Activated CD4-positive, alpha-beta T cell treated with anti-CD3 and anti-CD28 coated beads, Interleukin-2, Interleukin-6, amounts not matched to agents 100 ng/mL and 50 ng/mL, durations not matched to agents 16 hours and 8 hours (primary cell): ENCODE measurements at regions not wholly inside any gene's neighbourhood (a gene's known extent, or its start where the extent isn't known, plus 50 kb on each side); places are given as distances from the start of the nearest gene placed in this dataset.

Experiments used
- DNase-seq: peaks from one replicate; pipeline ENCODE4 v3.0.0-alpha.2; 2020

- DNase-seq: no peak
Measured at GRCh38 chr1:5448486-5448885, 543.7 kb downstream of the NPHP4 start.

GRCh38 chr1:5447503-5447960 is 544.7 kb downstream of the NPHP4 start:
- DNase-seq: no peak

GRCh38 chr1:5444396-5444795 is 547.8 kb downstream of the NPHP4 start:
- DNase-seq: no peak

GRCh38 chr1:5436808-5437207 is 555.4 kb downstream of the NPHP4 start:
- DNase-seq: no peak

- DNase-seq: no peak
Measured at GRCh38 chr1:5435414-5435813, 556.8 kb downstream of the NPHP4 start.

- no peak for DNase-seq
Measured at GRCh38 chr1:5432436-5432835, 559.8 kb downstream of the NPHP4 start.

GRCh38 chr1:5430911-5431697 is 561.1 kb downstream of the NPHP4 start:
- DNase-seq: no peak

GRCh38 chr1:5430136-5430535 is 562.1 kb downstream of the NPHP4 start:
- DNase-seq: no peak

GRCh38 chr1:5428351-5428750 is 563.9 kb downstream of the NPHP4 start:
- DNase-seq: no peak

- no peak for DNase-seq
Measured at GRCh38 chr1:5427026-5427613, 565.1 kb downstream of the NPHP4 start.

- no peak for DNase-seq
Measured at GRCh38 chr1:5424802-5425703, 567.2 kb downstream of the NPHP4 start.

GRCh38 chr1:5423109-5423508 is 569.1 kb downstream of the NPHP4 start:
- DNase-seq: peak; percentile 11

- no peak for DNase-seq
Measured at GRCh38 chr1:5419501-5419900, 572.7 kb downstream of the NPHP4 start.

- DNase-seq: no peak
Measured at GRCh38 chr1:5416518-5416917, 575.7 kb downstream of the NPHP4 start.

GRCh38 chr1:5415606-5416005 is 576.6 kb downstream of the NPHP4 start:
- DNase-seq: no peak

- no peak for DNase-seq
Measured at GRCh38 chr1:5410652-5411051, 581.6 kb downstream of the NPHP4 start.

GRCh38 chr1:5408401-5408800 is 583.8 kb downstream of the NPHP4 start:
- DNase-seq: no peak

- DNase-seq: no peak
Measured at GRCh38 chr1:5405263-5405662, 587.0 kb downstream of the NPHP4 start.

- DNase-seq: no peak
Measured at GRCh38 chr1:5404412-5405203, 587.6 kb downstream of the NPHP4 start.

GRCh38 chr1:5403935-5404334 is 588.3 kb downstream of the NPHP4 start:
- no peak for DNase-seq

- DNase-seq: no peak
Measured at GRCh38 chr1:5402618-5403017, 589.6 kb downstream of the NPHP4 start.

GRCh38 chr1:5399771-5400170 is 592.5 kb downstream of the NPHP4 start:
- no peak for DNase-seq

GRCh38 chr1:5396593-5396992 is 595.6 kb downstream of the NPHP4 start:
- DNase-seq: no peak
